ENCODE measurements at regions not wholly inside any gene's neighbourhood (a gene's known extent, or its start where the extent isn't known, plus 50 kb on each side); places are given as distances from the start of the nearest gene placed in this dataset.
"Not testable (repeated sequence)": the region's sequence is repeated elsewhere in the genome, so short reads cannot be mapped to it uniquely, and the experiment has no call there.

- no peak for DNase-seq (ENCODE audit: low spot score)
- intact Hi-C loops (cut with DNase I): no loop called here
Observed at GRCh38 chr3:104080088-104080626, 1286.6 kb upstream of the ALCAM start.

GRCh38 chr3:104088738-104089137 is 1278.0 kb upstream of the ALCAM start:
- intact Hi-C loops (cut with DNase I): no loop called here
- no peak for DNase-seq (ENCODE audit: low spot score)

- intact Hi-C loops (cut with DNase I); DNase-seq (ENCODE audit: low spot score): not testable (repeated sequence)
Observed at GRCh38 chr3:104089987-104090386, 1276.7 kb upstream of the ALCAM start.

GRCh38 chr3:104101736-104102135 is 1265.0 kb upstream of the ALCAM start:
- intact Hi-C loops (cut with DNase I): no loop called here
- DNase-seq (ENCODE audit: low spot score): no peak

- no peak for DNase-seq (ENCODE audit: low spot score)
- intact Hi-C loops (cut with DNase I): no loop called here
Observed at GRCh38 chr3:104102386-104102785, 1264.3 kb upstream of the ALCAM start.

GRCh38 chr3:104106276-104106675 is 1260.4 kb upstream of the ALCAM start:
- DNase-seq (ENCODE audit: low spot score): no peak
- intact Hi-C loops (cut with DNase I): no loop called here

GRCh38 chr3:104108522-104108921 is 1258.2 kb upstream of the ALCAM start:
- intact Hi-C loops (cut with DNase I): no loop called here
- DNase-seq (ENCODE audit: low spot score): no peak

- intact Hi-C loops (cut with DNase I): no loop called here
- no peak for DNase-seq (ENCODE audit: low spot score)
Observed at GRCh38 chr3:104126463-104126862, 1240.2 kb upstream of the ALCAM start.

- DNase-seq (ENCODE audit: low spot score): no peak
- intact Hi-C loops (cut with DNase I): no loop called here
Observed at GRCh38 chr3:104126864-104127553, 1239.7 kb upstream of the ALCAM start.

- intact Hi-C loops (cut with DNase I): no loop called here
- no peak for DNase-seq (ENCODE audit: low spot score)
Observed at GRCh38 chr3:104127830-104128229, 1238.9 kb upstream of the ALCAM start.

GRCh38 chr3:104132566-104133403 is 1233.9 kb upstream of the ALCAM start:
- intact Hi-C loops (cut with DNase I): no loop called here
- no peak for DNase-seq (ENCODE audit: low spot score)

GRCh38 chr3:104133630-104134029 is 1233.1 kb upstream of the ALCAM start:
- DNase-seq (ENCODE audit: low spot score): no peak
- intact Hi-C loops (cut with DNase I): no loop called here

- intact Hi-C loops (cut with DNase I): no loop called here
Observed at GRCh38 chr3:104137116-104137515, 1229.6 kb upstream of the ALCAM start.

GRCh38 chr3:104145164-104145563 is 1221.5 kb upstream of the ALCAM start:
- no peak for DNase-seq (ENCODE audit: low spot score)
- intact Hi-C loops (cut with DNase I): no loop called here

More at GRCh38 chr3:104137116-104137515, 1229.6 kb upstream of the ALCAM start:
- DNase-seq (ENCODE audit: low spot score): no peak

GRCh38 chr3:104149154-104149553 is 1217.6 kb upstream of the ALCAM start:
- DNase-seq (ENCODE audit: low spot score): no peak
- intact Hi-C loops (cut with DNase I): no loop called here

- intact Hi-C loops (cut with DNase I): no loop called here
- DNase-seq (ENCODE audit: low spot score): no peak
Observed at GRCh38 chr3:104150724-104151123, 1216.0 kb upstream of the ALCAM start.

- intact Hi-C loops (cut with DNase I): no loop called here
- DNase-seq (ENCODE audit: low spot score): no peak
Observed at GRCh38 chr3:104154896-104155295, 1211.8 kb upstream of the ALCAM start.

- intact Hi-C loops (cut with DNase I): no loop called here
Observed at GRCh38 chr3:104165866-104166265, 1200.8 kb upstream of the ALCAM start.

GRCh38 chr3:104168386-104168785 is 1198.3 kb upstream of the ALCAM start:
- DNase-seq (ENCODE audit: low spot score): no peak
- intact Hi-C loops (cut with DNase I): no loop called here

More at GRCh38 chr3:104165866-104166265, 1200.8 kb upstream of the ALCAM start:
- no peak for DNase-seq (ENCODE audit: low spot score)

- intact Hi-C loops (cut with DNase I): no loop called here
- no peak for DNase-seq (ENCODE audit: low spot score)
Observed at GRCh38 chr3:104175696-104176095, 1191.0 kb upstream of the ALCAM start.

GRCh38 chr3:104176706-104177105 is 1190.0 kb upstream of the ALCAM start:
- intact Hi-C loops (cut with DNase I): no loop called here
- DNase-seq (ENCODE audit: low spot score): no peak
